GM12892 (cell line): ENCODE measurements at regions not wholly inside any gene's neighbourhood (a gene's known extent, or its start where the extent isn't known, plus 50 kb on each side); places are given as distances from the start of the nearest gene placed in this dataset.

Source experiments
- POLR2A ChIP-seq: IDR thresholded peaks from 2 replicates; pipeline ENCODE4 v1.6.1; 2011; ENCODE audit warnings: low read depth, low read length, control low read depth
- POLR2AphosphoS5 ChIP-seq: IDR thresholded peaks from 2 replicates; pipeline ENCODE4 v1.6.1; 2011; ENCODE audit warnings: low read depth, low read length, control low read depth
- TAF1 ChIP-seq: IDR thresholded peaks from 2 replicates; pipeline ENCODE4 v1.6.1; 2011; ENCODE audit warnings: low read depth, mild to moderate bottlenecking, control low read depth, low read length, borderline replicate concordance

DNA sequence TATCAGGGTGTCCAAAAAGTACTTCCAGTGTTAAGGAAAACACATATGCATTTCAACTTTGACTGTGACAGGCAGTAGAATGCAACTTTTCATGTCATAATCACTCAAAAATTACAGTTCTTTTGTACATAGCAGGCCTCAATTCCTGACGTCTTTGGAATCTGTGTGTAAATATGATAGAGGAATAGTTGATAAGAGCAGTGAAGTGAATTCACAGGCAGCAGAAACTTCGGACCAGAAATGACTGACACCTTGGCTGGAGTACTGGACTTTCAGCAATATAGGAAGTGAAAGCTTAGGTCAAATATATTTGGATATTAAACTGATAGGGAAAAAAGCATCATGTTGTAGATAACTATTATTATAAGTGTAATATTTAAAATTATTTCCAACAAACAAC, 1741.2 kb upstream of the PCDH20 start:
- no peak for TF ChIP-seq POLR2A
- TF ChIP-seq TAF1, result no peak
- no peak for TF ChIP-seq POLR2AphosphoS5
